H4 (cell line): ENCODE measurements at regions not wholly inside any gene's neighbourhood (a gene's known extent, or its start where the extent isn't known, plus 50 kb on each side); places are given as distances from the start of the nearest gene placed in this dataset.
"Not testable (repeated sequence)": the region's sequence is repeated elsewhere in the genome, so short reads cannot be mapped to it uniquely, and the experiment has no call there.

Experiments
- DNase-seq: peaks from one replicate; pipeline ENCODE4 v3.0.0-alpha.2; 2015; ENCODE audit warnings: low spot score

- DNase-seq: no peak
Observed at GRCh38 chr12:17358835-17359234, 731.2 kb downstream of the RERGL start.

- no peak for DNase-seq
Observed at GRCh38 chr12:17357396-17357795, 732.6 kb downstream of the RERGL start.

- no peak for DNase-seq
Observed at GRCh38 chr12:17352164-17352563, 737.8 kb downstream of the RERGL start.

GRCh38 chr12:17348311-17348710 is 741.7 kb downstream of the RERGL start:
- DNase-seq: no peak

- no peak for DNase-seq
Observed at GRCh38 chr12:17344649-17345048, 738.7 kb upstream of the LMO3 start.

- DNase-seq: no peak
Observed at GRCh38 chr12:17342381-17342961, 736.5 kb upstream of the LMO3 start.

- DNase-seq: no peak
Observed at GRCh38 chr12:17335487-17335886, 729.5 kb upstream of the LMO3 start.

- no peak for DNase-seq
Observed at GRCh38 chr12:17334784-17335183, 728.8 kb upstream of the LMO3 start.

- DNase-seq: no peak
Observed at GRCh38 chr12:17333287-17333686, 727.3 kb upstream of the LMO3 start.

- no peak for DNase-seq
Observed at GRCh38 chr12:17326649-17327048, 720.7 kb upstream of the LMO3 start.

GRCh38 chr12:17322090-17322489 is 716.1 kb upstream of the LMO3 start:
- no peak for DNase-seq

- DNase-seq: peak; percentile 12
Observed at GRCh38 chr12:17304503-17305347, 698.8 kb upstream of the LMO3 start.

- DNase-seq: no peak
Observed at GRCh38 chr12:17302001-17302400, 696.0 kb upstream of the LMO3 start.

GRCh38 chr12:17301544-17301943 is 695.6 kb upstream of the LMO3 start:
- DNase-seq: no peak

GRCh38 chr12:17296882-17297281 is 690.9 kb upstream of the LMO3 start:
- DNase-seq: no peak

GRCh38 chr12:17286874-17287273 is 680.9 kb upstream of the LMO3 start:
- DNase-seq: no peak

GRCh38 chr12:17284873-17285272 is 678.9 kb upstream of the LMO3 start:
- no peak for DNase-seq

- no peak for DNase-seq
Observed at GRCh38 chr12:17283563-17283962, 677.6 kb upstream of the LMO3 start.

GRCh38 chr12:17282169-17282568 is 676.2 kb upstream of the LMO3 start:
- DNase-seq: not testable (repeated sequence)

GRCh38 chr12:17278946-17279345 is 673.0 kb upstream of the LMO3 start:
- no peak for DNase-seq

- no peak for DNase-seq
Observed at GRCh38 chr12:17276196-17276595, 670.2 kb upstream of the LMO3 start.

- no peak for DNase-seq
Observed at GRCh38 chr12:17266856-17267255, 660.9 kb upstream of the LMO3 start.

GRCh38 chr12:17264603-17265002 is 658.6 kb upstream of the LMO3 start:
- no peak for DNase-seq

GRCh38 chr12:17239874-17240273 is 633.9 kb upstream of the LMO3 start:
- no peak for DNase-seq
